ENCODE measurements at regions not wholly inside any gene's neighbourhood (a gene's known extent, or its start where the extent isn't known, plus 50 kb on each side); places are given as distances from the start of the nearest gene placed in this dataset.

- no peak for DNase-seq (ENCODE audit: low read depth)
- H3K4me3 ChIP-seq (ENCODE audit: low read length), result no peak overlapping the region
- TF ChIP-seq CTCF (conservative IDR thresholded peaks at IDR 0.05; ENCODE audit: low read length), result no peak
Observed at GRCh38 chr3:68033867-68034266, 379.5 kb upstream of the SUCLG2 start.

GRCh38 chr3:68032209-68032608 is 377.8 kb upstream of the SUCLG2 start:
- TF ChIP-seq CTCF (conservative IDR thresholded peaks at IDR 0.05; ENCODE audit: low read length), result no peak
- no peak for DNase-seq (ENCODE audit: low read depth)

GRCh38 chr3:68025189-68025588 is 370.8 kb upstream of the SUCLG2 start:
- TF ChIP-seq CTCF (conservative IDR thresholded peaks at IDR 0.05; ENCODE audit: low read length), result no peak
- DNase-seq (ENCODE audit: low read depth), result no peak
- H3K4me3 ChIP-seq (ENCODE audit: low read length), result no peak overlapping the region

More at GRCh38 chr3:68032209-68032608, 377.8 kb upstream of the SUCLG2 start:
- H3K4me3 ChIP-seq (ENCODE audit: low read length), result no peak overlapping the region

- no peak for DNase-seq (ENCODE audit: low read depth)
- no peak for TF ChIP-seq CTCF (conservative IDR thresholded peaks at IDR 0.05; ENCODE audit: low read length)
- H3K4me3 ChIP-seq (ENCODE audit: low read length), result no peak overlapping the region
Observed at GRCh38 chr3:68019876-68020275, 365.5 kb upstream of the SUCLG2 start.

GRCh38 chr3:68018275-68018674 is 363.9 kb upstream of the SUCLG2 start:
- no peak overlapping the region for H3K4me3 ChIP-seq (ENCODE audit: low read length)
- TF ChIP-seq CTCF (conservative IDR thresholded peaks at IDR 0.05; ENCODE audit: low read length), result no peak
- DNase-seq (ENCODE audit: low read depth), result no peak

GRCh38 chr3:68017069-68017468 is 362.7 kb upstream of the SUCLG2 start:
- no peak overlapping the region for H3K4me3 ChIP-seq (ENCODE audit: low read length)
- TF ChIP-seq CTCF (conservative IDR thresholded peaks at IDR 0.05; ENCODE audit: low read length), result no peak
- no peak for DNase-seq (ENCODE audit: low read depth)

- TF ChIP-seq CTCF (conservative IDR thresholded peaks at IDR 0.05; ENCODE audit: low read length), result no peak
- no peak overlapping the region for H3K4me3 ChIP-seq (ENCODE audit: low read length)
- DNase-seq (ENCODE audit: low read depth), result no peak
Observed at GRCh38 chr3:68009900-68010299, 355.5 kb upstream of the SUCLG2 start.
